ENCODE measurements at regions not wholly inside any gene's neighbourhood (a gene's known extent, or its start where the extent isn't known, plus 50 kb on each side); places are given as distances from the start of the nearest gene placed in this dataset.

DNA sequence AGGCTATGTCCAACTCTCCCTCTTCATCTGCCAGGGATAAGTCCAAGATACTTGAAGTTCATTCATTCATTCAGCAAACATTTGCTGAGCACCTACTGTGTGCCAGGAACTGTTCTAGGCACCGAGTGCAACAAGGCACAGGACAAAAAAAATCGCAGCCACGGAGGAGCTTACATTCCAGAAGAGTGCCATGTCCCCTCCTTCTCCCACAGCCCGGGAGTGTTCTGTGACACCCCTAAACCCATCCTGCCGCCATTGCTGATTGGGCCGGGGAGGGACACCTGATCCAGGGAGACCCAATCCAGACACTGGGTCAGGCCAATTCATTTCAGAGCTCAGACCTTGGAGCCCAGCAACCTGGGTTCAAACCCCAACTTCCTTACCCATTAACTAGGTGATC, 58.1 kb upstream of the NEURL1B start:
- TF ChIP-seq, protein P1, sequence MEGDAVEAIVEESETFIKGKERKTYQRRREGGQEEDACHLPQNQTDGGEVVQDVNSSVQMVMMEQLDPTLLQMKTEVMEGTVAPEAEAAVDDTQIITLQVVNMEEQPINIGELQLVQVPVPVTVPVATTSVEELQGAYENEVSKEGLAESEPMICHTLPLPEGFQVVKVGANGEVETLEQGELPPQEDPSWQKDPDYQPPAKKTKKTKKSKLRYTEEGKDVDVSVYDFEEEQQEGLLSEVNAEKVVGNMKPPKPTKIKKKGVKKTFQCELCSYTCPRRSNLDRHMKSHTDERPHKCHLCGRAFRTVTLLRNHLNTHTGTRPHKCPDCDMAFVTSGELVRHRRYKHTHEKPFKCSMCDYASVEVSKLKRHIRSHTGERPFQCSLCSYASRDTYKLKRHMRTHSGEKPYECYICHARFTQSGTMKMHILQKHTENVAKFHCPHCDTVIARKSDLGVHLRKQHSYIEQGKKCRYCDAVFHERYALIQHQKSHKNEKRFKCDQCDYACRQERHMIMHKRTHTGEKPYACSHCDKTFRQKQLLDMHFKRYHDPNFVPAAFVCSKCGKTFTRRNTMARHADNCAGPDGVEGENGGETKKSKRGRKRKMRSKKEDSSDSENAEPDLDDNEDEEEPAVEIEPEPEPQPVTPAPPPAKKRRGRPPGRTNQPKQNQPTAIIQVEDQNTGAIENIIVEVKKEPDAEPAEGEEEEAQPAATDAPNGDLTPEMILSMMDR (IDR thresholded peaks at IDR 0.05), result no peak
- no peak for TF ChIP-seq POLR2A (IDR thresholded peaks at IDR 0.05)
